Endothelial cell of umbilical vein (primary cell): ENCODE measurements at regions not wholly inside any gene's neighbourhood (a gene's known extent, or its start where the extent isn't known, plus 50 kb on each side); places are given as distances from the start of the nearest gene placed in this dataset.

Experiments used
- BruUV-seq: library from RNA; stranded (reverse); fragments of 400-500 nt; replicated peaks from 2 replicates; lab custom pipeline; 2021; lab: Mats Ljungman, UMichigan
- CTCF ChIA-PET: fragments of 300-600, 350-600 bp; sonication (Branson Sonifier 250); formaldehyde crosslinking; loops from one replicate; lab custom pipeline; 2021; ENCODE audit warnings: antibody characterized with exemption, inconsistent platforms; lab: Charles Lee
- POLR2A ChIA-PET: fragments of 300-600, 350-600 bp; sonication (Branson Sonifier 250); formaldehyde crosslinking; loops from one replicate; lab custom pipeline; 2021; ENCODE audit warnings: antibody characterized with exemption, inconsistent platforms; lab: Charles Lee
- DNase-seq: peaks from one replicate; pipeline ENCODE4 v3.0.0-alpha.2; 2011; ENCODE audit warnings: low read depth, low spot score
- FAIRE-seq: peaks from 2 replicates; lab custom pipeline; 2011; peaks lifted over from hg19 to GRCh38; lab: Jason Lieb, UNC
- H2AFZ ChIP-seq: 2 replicates; pipeline ENCODE4 v1.6.0; 2012; ENCODE audit warnings: low read depth, low read length, control low read depth, inconsistent platforms
- H3K27ac ChIP-seq: 2 replicates; pipeline ENCODE4 v1.5.1; 2011; ENCODE audit warnings: low read depth, mild to moderate bottlenecking, control low read depth, low read length, moderate library complexity; ENCODE audit not compliant: insufficient read depth
- H3K27me3 ChIP-seq, 2 experiments: 2 replicates each; pipeline versions ENCODE4 v1.6.0 to v1.6.1; 2011; ENCODE audit warnings: low read length in 2 of 2, mixed read lengths in 1 of 2; ENCODE audit not compliant: control insufficient read depth in 2 of 2, insufficient read depth in 2 of 2
- H3K36me3 ChIP-seq, 2 experiments: 2 replicates in 1 of 2; 3 replicates in 1 of 2; pipeline ENCODE4 v1.5.1; 2011; ENCODE audit warnings: low read length in 2 of 2, mild to moderate bottlenecking in 1 of 2, moderate library complexity in 1 of 2; ENCODE audit not compliant: control insufficient read depth in 2 of 2, insufficient read depth in 2 of 2; ENCODE audit errors: extremely low read depth in 1 of 2
- H3K4me1 ChIP-seq: 3 replicates; pipeline ENCODE4 v1.5.1; 2011; ENCODE audit warnings: mild to moderate bottlenecking, low read length; ENCODE audit not compliant: control insufficient read depth, insufficient read depth; ENCODE audit errors: extremely low read depth
- H3K4me2 ChIP-seq: 2 replicates; pipeline ENCODE4 v1.6.1; 2011; ENCODE audit warnings: low read length, control low read depth, mixed read lengths; ENCODE audit not compliant: insufficient read depth
- H3K4me3 ChIP-seq, 3 experiments: fragments of 200-600 bp in 1 of 3; sonication (generic), shearing (Covaris generic) in 1 of 3; replicated peaks in 1 of 3; 2 replicates each; pipeline ENCODE4 v1.5.1; 2011 to 2016; ENCODE audit warnings: control low read depth in 3 of 3, low read length in 3 of 3, mild to moderate bottlenecking in 2 of 3, inconsistent platforms in 1 of 3, low read depth in 1 of 3, moderate library complexity in 1 of 3; ENCODE audit not compliant: insufficient read depth in 1 of 3
- H3K79me2 ChIP-seq: 2 replicates; pipeline ENCODE4 v1.6.0; 2012; ENCODE audit warnings: low read length, inconsistent platforms; ENCODE audit not compliant: control insufficient read depth, insufficient read depth
- H3K9ac ChIP-seq: replicated peaks from 2 replicates; pipeline ENCODE3; 2011; ENCODE audit warnings: low read length, control low read depth; ENCODE audit not compliant: insufficient read depth; ENCODE audit errors: extremely low read depth
- H3K9me1 ChIP-seq: replicated peaks from 3 replicates; pipeline ENCODE4 v1.6.0; 2011; ENCODE audit warnings: mild to moderate bottlenecking, low read length; ENCODE audit not compliant: control insufficient read depth, insufficient read depth; ENCODE audit errors: extremely low read depth
- H3K9me3 ChIP-seq: replicated peaks from 2 replicates; pipeline ENCODE4 v1.5.1; 2012; ENCODE audit warnings: low read length, inconsistent platforms; ENCODE audit not compliant: control insufficient read depth, insufficient read depth
- H4K20me1 ChIP-seq: replicated peaks from 2 replicates; pipeline ENCODE3; 2011; ENCODE audit warnings: mild to moderate bottlenecking, low read length; ENCODE audit not compliant: control insufficient read depth, insufficient read depth; ENCODE audit errors: extremely low read depth
- EZH2 ChIP-seq: IDR thresholded peaks from 2 replicates; pipeline ENCODE4 v1.6.1; 2012; ENCODE audit warnings: borderline replicate concordance, low read depth, mild to moderate bottlenecking, moderate library complexity, low read length, inconsistent platforms; ENCODE audit not compliant: severe bottlenecking
- FOS ChIP-seq: IDR thresholded peaks from 2 replicates; pipeline ENCODE4 v1.6.1; 2011; ENCODE audit warnings: mild to moderate bottlenecking, low read length, moderate library complexity, borderline replicate concordance; ENCODE audit not compliant: insufficient read depth
- GATA2 ChIP-seq: IDR thresholded peaks from 2 replicates; pipeline ENCODE4 v1.7.0; 2011; ENCODE audit warnings: low read depth, mild to moderate bottlenecking, moderate library complexity, mixed read lengths, low read length; ENCODE audit not compliant: insufficient read length, insufficient read depth
- JUN ChIP-seq: IDR thresholded peaks from 2 replicates; pipeline ENCODE4 v1.6.1; 2011; ENCODE audit warnings: borderline replicate concordance, low read depth; ENCODE audit not compliant: insufficient read length, insufficient read depth
- MYC ChIP-seq: IDR thresholded peaks from one replicate; pipeline ENCODE4 v1.6.1; 2011; ENCODE audit warnings: mild to moderate bottlenecking, low read depth, low read length
- POLR2A ChIP-seq: IDR thresholded peaks from 2 replicates; pipeline ENCODE4 v1.6.1; 2012; ENCODE audit warnings: low read depth, mild to moderate bottlenecking, control low read depth, low read length
- POLR2AphosphoS5 ChIP-seq: IDR thresholded peaks from 2 replicates; pipeline ENCODE4 v1.6.1; 2012; ENCODE audit warnings: low read depth, mild to moderate bottlenecking, control low read depth, low read length, moderate library complexity; ENCODE audit not compliant: insufficient read depth
- dilution Hi-C: fragments of 300-500 bp; cut with MboI; formaldehyde crosslinking; loops from one replicate; pipeline ENCODE4 v1.15.0; 2019; ENCODE audit warnings: low sequenced_read_pairs; ENCODE audit not compliant: extremely low pct_ligation_motif_present
- intact Hi-C: fragments of 100-400 bp; cut with micrococcal nuclease; formaldehyde crosslinking; loops from one replicate; pipeline ENCODE4 v1.10.0; 2022
- TF ChIP-seq, protein P1 (sequence below), 2 donors: IDR thresholded peaks; 1 replicate in 1 of 2; 2 replicates in 1 of 2; pipeline ENCODE4 v1.5.1; 2011; ENCODE audit warnings: low read length in 2 of 2, mild to moderate bottlenecking in 2 of 2, moderate library complexity in 2 of 2, control low read depth in 1 of 2, inconsistent platforms in 1 of 2, low read depth in 1 of 2; ENCODE audit not compliant: insufficient read depth in 1 of 2; ENCODE audit errors: extremely low read depth in 1 of 2
- TF ChIP-seq, protein P2 (sequence below): IDR thresholded peaks from 2 replicates; pipeline ENCODE4 v1.6.1; 2011; ENCODE audit not compliant: insufficient read depth, insufficient read length

DNA sequence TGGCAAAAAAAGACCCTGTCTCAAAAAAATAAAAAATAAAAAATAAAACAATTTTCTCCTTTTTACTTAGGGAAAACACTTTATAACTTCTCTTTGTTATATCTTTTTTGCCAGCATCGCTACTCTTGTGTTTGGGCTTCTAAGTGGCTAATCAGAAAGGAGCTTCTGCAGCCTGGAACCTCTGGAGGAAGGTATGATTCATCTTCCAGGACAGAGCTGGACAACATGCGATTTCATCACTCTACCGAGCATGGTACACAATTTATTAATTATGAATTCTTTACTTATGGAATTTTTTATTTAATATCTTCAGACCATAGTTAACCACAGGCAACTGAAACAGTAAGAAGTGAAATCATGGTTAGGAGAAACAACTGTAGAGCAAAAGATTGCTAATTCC lies 1254.3 kb upstream of the AGA start:
- Histone ChIP-seq H3K9ac (no peak overlapping the region), H3K4me1 (no peaks in the 10 kb centered on the region), H3K27me3 (no peaks in the 10 kb centered on the region), H3K4me2 (no peak overlapping the region), H3K36me3 (no peaks in the 10 kb centered on the region), H4K20me1 (no peaks in the 10 kb centered on the region), H3K9me3 (no peaks in the 10 kb centered on the region), H3K4me3 (no peak overlapping the region), H3K27ac (no peak overlapping the region), H3K9me1 (no peaks in the 10 kb centered on the region), H3K79me2 (no peaks in the 10 kb centered on the region), H2AFZ (no peak overlapping the region)
- intact Hi-C loops, result no loop called here
- dilution Hi-C loops, result no loop called here
- POLR2A ChIA-PET, result no interaction called here
- CTCF ChIA-PET, result no interaction called here
- BruUV-seq, result no TSS peak
- FAIRE-seq (no peak), DNase-seq (no peak)
- TF ChIP-seq, protein P1, sequence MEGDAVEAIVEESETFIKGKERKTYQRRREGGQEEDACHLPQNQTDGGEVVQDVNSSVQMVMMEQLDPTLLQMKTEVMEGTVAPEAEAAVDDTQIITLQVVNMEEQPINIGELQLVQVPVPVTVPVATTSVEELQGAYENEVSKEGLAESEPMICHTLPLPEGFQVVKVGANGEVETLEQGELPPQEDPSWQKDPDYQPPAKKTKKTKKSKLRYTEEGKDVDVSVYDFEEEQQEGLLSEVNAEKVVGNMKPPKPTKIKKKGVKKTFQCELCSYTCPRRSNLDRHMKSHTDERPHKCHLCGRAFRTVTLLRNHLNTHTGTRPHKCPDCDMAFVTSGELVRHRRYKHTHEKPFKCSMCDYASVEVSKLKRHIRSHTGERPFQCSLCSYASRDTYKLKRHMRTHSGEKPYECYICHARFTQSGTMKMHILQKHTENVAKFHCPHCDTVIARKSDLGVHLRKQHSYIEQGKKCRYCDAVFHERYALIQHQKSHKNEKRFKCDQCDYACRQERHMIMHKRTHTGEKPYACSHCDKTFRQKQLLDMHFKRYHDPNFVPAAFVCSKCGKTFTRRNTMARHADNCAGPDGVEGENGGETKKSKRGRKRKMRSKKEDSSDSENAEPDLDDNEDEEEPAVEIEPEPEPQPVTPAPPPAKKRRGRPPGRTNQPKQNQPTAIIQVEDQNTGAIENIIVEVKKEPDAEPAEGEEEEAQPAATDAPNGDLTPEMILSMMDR (IDR thresholded peaks at IDR 0.05; ENCODE audit: extremely low read depth in 1 of 2, insufficient read depth in 1 of 2, low read depth in 1 of 2, low read length in 2 of 2), result no peak
- TF ChIP-seq EZH2, result no peak
- no peak for TF ChIP-seq GATA2
- TF ChIP-seq JUN, result no peak
- TF ChIP-seq POLR2AphosphoS5, result no peak
- no peak for TF ChIP-seq MYC
- TF ChIP-seq POLR2A, result no peak
- TF ChIP-seq, protein P2, sequence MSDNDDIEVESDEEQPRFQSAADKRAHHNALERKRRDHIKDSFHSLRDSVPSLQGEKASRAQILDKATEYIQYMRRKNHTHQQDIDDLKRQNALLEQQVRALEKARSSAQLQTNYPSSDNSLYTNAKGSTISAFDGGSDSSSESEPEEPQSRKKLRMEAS, result no peak
- no peak for TF ChIP-seq FOS
